GM18519 (cell line): ENCODE measurements at regions not wholly inside any gene's neighbourhood (a gene's known extent, or its start where the extent isn't known, plus 50 kb on each side); places are given as distances from the start of the nearest gene placed in this dataset.

Source experiments
- ATAC-seq: cut with Tn5 transposase; IDR thresholded peaks from one replicate; pipeline ENCODE4 v1.9.1; 2021; ENCODE audit warnings: mild to moderate bottlenecking, moderate library complexity; ENCODE audit not compliant: unreplicated experiment, low FRiP score

GRCh38 chr6:127032971-127033370 is 85.5 kb upstream of the RSPO3 start:
- ATAC-seq, result no peak

DNA sequence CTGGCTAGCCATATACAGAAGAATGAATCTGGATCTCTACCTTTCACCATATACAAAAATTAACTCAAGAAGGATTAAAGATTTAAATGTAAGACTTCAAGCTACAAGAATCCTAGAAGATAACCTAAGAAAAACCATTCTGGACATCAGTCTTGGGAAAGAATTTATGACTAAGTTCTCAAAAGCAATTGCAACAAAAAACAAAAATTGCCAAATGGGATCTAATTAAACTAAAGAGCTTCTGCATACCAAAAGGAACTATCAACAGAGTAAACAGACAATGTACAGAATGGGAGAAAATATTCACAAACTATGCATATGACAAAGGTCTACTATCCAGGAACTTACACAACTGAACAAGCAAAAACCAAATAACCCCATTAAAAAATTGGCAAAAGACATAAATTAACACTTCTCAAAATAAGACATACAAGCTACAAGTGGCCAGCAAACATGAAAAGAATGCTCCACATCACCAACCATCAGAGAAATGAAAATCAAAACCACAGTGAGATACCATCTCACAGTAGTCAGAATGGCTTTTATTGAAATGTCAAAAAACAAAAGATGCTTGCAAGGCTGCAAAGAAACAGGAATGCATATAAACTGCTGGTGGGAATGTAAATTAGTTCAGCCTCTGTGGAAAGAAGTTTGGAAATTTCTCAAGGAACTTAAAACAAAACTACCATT is 66.8 kb upstream of the RSPO3 start:
- ATAC-seq, result no peak

DNA sequence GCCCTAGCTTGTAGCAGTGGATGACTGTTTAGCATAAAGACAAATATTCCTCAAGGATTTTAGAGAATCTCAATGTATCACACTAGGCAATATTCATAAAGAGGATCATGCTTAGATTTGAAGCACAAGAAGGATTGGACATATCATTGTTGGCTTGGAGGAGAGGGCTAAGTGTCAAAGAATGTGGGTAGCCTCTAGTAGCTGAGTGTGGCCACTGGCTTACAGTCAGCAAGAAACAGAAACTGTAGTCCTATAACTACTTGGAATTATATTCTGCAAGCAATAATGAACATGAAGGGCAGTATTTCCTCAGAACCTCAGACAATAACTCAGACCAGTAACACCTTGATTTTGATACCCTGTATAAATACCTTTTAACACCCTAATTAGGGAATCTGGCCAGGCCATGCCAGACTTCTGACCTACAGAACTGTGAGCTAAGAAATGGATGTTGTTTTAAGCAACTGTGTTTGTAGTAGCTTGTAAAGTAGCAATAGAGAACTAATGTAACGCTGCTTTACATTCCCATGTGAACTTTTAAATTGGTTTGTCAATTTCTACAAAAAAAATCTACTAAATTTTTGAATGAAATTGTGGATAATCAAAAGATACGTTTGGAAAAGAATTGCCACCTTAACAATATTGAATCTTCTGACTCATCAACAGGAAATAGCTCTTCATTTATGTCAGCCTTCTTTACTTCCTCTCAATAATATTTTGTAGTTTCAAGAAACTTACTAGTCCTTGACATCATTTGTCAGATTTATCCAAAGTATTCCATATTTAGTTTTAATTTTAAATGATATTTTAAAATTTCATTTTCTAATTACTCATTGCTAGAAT is 65.2 kb upstream of the RSPO3 start:
- no peak for ATAC-seq

DNA sequence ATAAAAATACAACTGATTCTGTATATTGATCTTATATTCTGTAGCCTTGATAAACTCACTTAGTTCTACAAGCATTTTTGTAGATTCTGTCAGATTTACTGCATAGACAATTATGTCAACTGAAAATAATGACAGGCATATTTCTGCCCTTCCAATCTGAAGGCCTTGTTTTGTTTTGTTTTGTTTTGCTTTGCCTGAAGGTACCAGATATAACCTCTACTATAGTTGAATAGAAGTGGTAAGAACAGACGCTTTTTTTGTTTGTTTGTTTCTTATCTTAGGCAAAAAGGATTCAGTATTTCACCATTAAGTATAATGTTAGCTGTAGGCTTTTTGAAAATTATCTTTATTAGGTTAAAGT is 64.6 kb upstream of the RSPO3 start:
- ATAC-seq, result no peak

DNA sequence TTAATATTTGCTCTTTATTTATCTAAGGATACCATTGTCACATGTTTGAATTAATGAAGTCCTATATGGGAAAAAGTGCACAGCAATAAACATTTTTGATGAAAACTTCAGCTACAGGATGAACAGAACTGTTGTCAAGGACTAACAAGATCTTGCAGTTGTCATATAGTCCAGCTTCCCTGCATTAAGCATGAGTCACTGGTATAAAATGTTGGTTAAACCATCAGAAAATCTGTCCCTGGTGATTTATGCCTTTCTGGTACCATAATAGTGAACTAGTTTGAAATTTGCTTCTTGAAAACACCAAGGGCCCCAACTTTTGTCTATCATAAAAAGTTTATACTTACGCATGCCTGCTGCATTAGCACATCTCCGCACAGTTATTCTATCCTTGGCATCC is 60.4 kb upstream of the RSPO3 start:
- ATAC-seq, result no peak

DNA sequence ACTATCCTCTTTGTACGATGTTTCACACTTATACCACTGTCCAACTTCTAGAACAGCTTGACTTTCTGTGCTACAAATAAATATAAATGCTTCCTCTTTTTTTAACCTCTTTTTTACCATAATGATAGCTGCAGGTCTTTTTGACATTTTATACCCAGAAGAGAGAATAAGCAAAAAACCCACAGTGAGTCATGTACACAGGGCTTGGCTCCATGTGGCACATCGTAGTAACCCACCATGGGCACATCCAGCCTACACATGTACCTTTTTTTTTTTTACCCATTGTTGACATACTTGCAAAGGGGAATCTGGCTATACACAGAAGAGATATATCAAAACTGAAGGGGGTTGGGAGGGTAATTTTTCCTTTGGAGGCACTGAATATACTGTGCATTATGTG is 59.5 kb upstream of the RSPO3 start:
- ATAC-seq, result no peak
